ENCODE measurements at regions not wholly inside any gene's neighbourhood (a gene's known extent, or its start where the extent isn't known, plus 50 kb on each side); places are given as distances from the start of the nearest gene placed in this dataset.
A peak's percentile ranks its signal among the peaks of the same experiment; 100 is the strongest.

GRCh38 chr2:216914491-216914890 lies 54.6 kb upstream of the TNP1 start:
- no peak for DNase-seq (ENCODE audit: low spot score)

GRCh38 chr2:216911886-216912285 lies 52.0 kb upstream of the TNP1 start:
- DNase-seq (ENCODE audit: low spot score): no peak

GRCh38 chr2:216911008-216911407 lies 51.1 kb upstream of the TNP1 start:
- peak; percentile 77 for DNase-seq (ENCODE audit: low spot score)

GRCh38 chr2:216909541-216910210 lies 49.8 kb upstream of the TNP1 start:
- peak; percentile 71 for DNase-seq (ENCODE audit: low spot score)
